DMS153 (cell line): ENCODE measurements at regions not wholly inside any gene's neighbourhood (a gene's known extent, or its start where the extent isn't known, plus 50 kb on each side); places are given as distances from the start of the nearest gene placed in this dataset.

Experiments used
- DNase-seq: peaks from one replicate; lab custom pipeline; 2025; lab: John Stamatoyannopoulos, UW

- no peak for DNase-seq
These were observed 54.7 kb upstream of the TNS3 start for GRCh38 chr7:47636433-47637175.

- DNase-seq: no peak
These were observed 54.1 kb upstream of the TNS3 start for GRCh38 chr7:47636081-47636432.

- DNase-seq: peak; percentile 89
These were observed 53.5 kb upstream of the TNS3 start for GRCh38 chr7:47635091-47636080.

GRCh38 chr7:47634273-47634672 is 52.4 kb upstream of the TNS3 start:
- DNase-seq: no peak

- DNase-seq: no peak
These were observed 51.2 kb upstream of the TNS3 start for GRCh38 chr7:47633134-47633533.
